ENCODE measurements at regions not wholly inside any gene's neighbourhood (a gene's known extent, or its start where the extent isn't known, plus 50 kb on each side); places are given as distances from the start of the nearest gene placed in this dataset.

DNA sequence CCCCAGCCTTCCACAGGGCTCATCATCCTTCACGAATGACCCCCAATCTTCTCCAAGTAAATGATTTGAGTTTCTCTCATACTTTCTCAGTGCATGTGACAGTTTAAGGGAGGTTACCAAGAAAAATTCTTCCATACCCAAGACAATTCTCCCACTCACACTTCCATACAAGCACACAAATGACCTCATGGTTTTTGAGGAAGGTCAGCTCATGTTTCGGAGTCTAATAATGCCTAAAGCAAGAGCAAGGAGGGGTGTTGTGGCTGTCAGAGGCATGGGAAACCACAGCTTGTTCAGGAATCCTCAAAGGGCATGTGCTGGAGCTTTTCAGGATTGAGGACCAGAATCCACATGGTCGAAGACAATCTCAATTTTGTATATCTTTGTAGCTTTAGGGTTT is 279.0 kb downstream of the MAFB start:
- no peak overlapping the region for H3K4me2 ChIP-seq (replicated peaks; ENCODE audit: extremely low read depth, low read length, poor library complexity, severe bottlenecking)
- peaks cover 14 to 43% of the 10 kb centered on the region in 2 donors for H3K27me3 ChIP-seq (ENCODE audit: control insufficient read depth in 2 of 2, insufficient read depth in 2 of 2, low read length in 2 of 2)
- no peaks in the 10 kb centered on the region for H3K4me1 ChIP-seq (ENCODE audit: control insufficient read depth in 1 of 2, insufficient read depth in 2 of 2, low read length in 2 of 2)
- H3K4me1 Mint-ChIP-seq = no peaks in the 10 kb centered on the region
- no peaks in the 10 kb centered on the region for H3K36me3 ChIP-seq (replicated peaks in 1 of 2; ENCODE audit: control insufficient read depth in 1 of 2, insufficient read depth in 2 of 2, low read length in 2 of 2)
- intact Hi-C loops (cut with micrococcal nuclease) = no loop called here
- H2AFZ ChIP-seq (ENCODE audit: insufficient read depth, low read depth, low read length, poor library complexity, severe bottlenecking) = no peak overlapping the region
- peaks cover 7 to 22% (median 10%) of the 10 kb centered on the region in 3 donors for H3K27me3 Mint-ChIP-seq (ENCODE audit: low read depth in 3 of 3)
- WGBS (ENCODE audit: insufficient coverage) = no CpG with 5 or more reads among the region's 3 CpGs
- H3K36me3 Mint-ChIP-seq = no peaks in the 10 kb centered on the region
- H3K4me3 ChIP-seq (replicated peaks in 1 of 3; ENCODE audit: low read depth in 2 of 3, low read length in 3 of 3) = no peak overlapping the region
- H3K27ac Mint-ChIP-seq = no peak overlapping the region
- DNase-seq = no peak
- H3K4me3 Mint-ChIP-seq = no peak overlapping the region
- no peak overlapping the region for H3K9ac ChIP-seq (ENCODE audit: insufficient read depth, low read length, poor library complexity, severe bottlenecking)
- no peaks in the 10 kb centered on the region for H3K9me3 ChIP-seq (replicated peaks in 1 of 2; ENCODE audit: control insufficient read depth in 1 of 2, insufficient read depth in 1 of 2, low read length in 2 of 2)
- TF ChIP-seq CTCF (IDR thresholded peaks at IDR 0.05) = no peak
- H3K9me3 Mint-ChIP-seq = peaks cover 0 to 14% (median 2%) of the 10 kb centered on the region in 7 donors
- no peak overlapping the region for H3K27ac ChIP-seq (ENCODE audit: low read depth in 1 of 2, low read length in 2 of 2)
- no peaks in the 10 kb centered on the region for H4K20me1 ChIP-seq (ENCODE audit: insufficient read depth, low read length)
- no peaks in the 10 kb centered on the region for H3K79me2 ChIP-seq (ENCODE audit: insufficient read depth, low read length)

DNA sequence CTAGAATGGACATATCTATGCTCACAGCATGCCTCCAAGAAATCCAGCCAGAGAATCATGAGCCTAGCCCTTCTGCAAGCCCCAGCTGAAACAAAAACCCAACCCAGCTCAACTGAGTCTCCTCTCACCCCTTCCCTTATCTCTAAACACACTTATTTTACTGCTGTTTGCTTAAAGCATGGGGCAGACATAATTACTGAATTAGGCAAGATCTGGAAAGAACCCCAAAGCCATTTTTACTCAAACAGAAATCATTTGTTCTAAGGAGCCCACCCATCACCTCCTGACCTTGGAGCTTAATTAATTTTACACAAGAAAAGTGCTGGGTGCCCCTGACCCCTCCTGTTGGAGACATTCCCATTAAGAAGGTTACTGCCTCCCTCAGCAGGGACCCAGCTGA is 291.6 kb downstream of the MAFB start:
- Mint-ChIP-seq H3K4me3 (no peak overlapping the region), H3K27ac (no peak overlapping the region), H3K27me3 (ENCODE audit: low read depth in 3 of 3) (peaks cover 6 to 23% (median 23%) of the 10 kb centered on the region in 3 donors), H3K9me3 (peaks cover 4 to 22% (median 11%) of the 10 kb centered on the region in 7 donors), H3K4me1 (no peaks in the 10 kb centered on the region), H3K36me3 (peaks cover 0 to 1% of the 10 kb centered on the region in 2 donors)
- H4K20me1 ChIP-seq (ENCODE audit: insufficient read depth, low read length) = no peaks in the 10 kb centered on the region
- no peak overlapping the region for H3K4me3 ChIP-seq (replicated peaks in 1 of 3; ENCODE audit: low read depth in 2 of 3, low read length in 3 of 3)
- H3K79me2 ChIP-seq (ENCODE audit: insufficient read depth, low read length) = no peaks in the 10 kb centered on the region
- TF ChIP-seq CTCF (IDR thresholded peaks at IDR 0.05) = no peak
- H3K4me1 ChIP-seq (ENCODE audit: control insufficient read depth in 1 of 2, insufficient read depth in 2 of 2, low read length in 2 of 2) = no peaks in the 10 kb centered on the region
- intact Hi-C loops (cut with micrococcal nuclease) = no loop called here
- H3K27ac ChIP-seq (ENCODE audit: low read depth in 1 of 2, low read length in 2 of 2) = no peak overlapping the region
- no peaks in the 10 kb centered on the region for H3K36me3 ChIP-seq (replicated peaks in 1 of 2; ENCODE audit: control insufficient read depth in 1 of 2, insufficient read depth in 2 of 2, low read length in 2 of 2)
- DNase-seq = no peak
- H2AFZ ChIP-seq (ENCODE audit: insufficient read depth, low read depth, low read length, poor library complexity, severe bottlenecking) = no peak overlapping the region
- no peak overlapping the region for H3K9ac ChIP-seq (ENCODE audit: insufficient read depth, low read length, poor library complexity, severe bottlenecking)
- H3K4me2 ChIP-seq (replicated peaks; ENCODE audit: extremely low read depth, low read length, poor library complexity, severe bottlenecking) = no peak overlapping the region
- peaks cover 3 to 16% of the 10 kb centered on the region in 2 donors for H3K9me3 ChIP-seq (replicated peaks in 1 of 2; ENCODE audit: control insufficient read depth in 1 of 2, insufficient read depth in 1 of 2, low read length in 2 of 2)
- peaks cover 9 to 10% of the 10 kb centered on the region in 2 donors for H3K27me3 ChIP-seq (ENCODE audit: control insufficient read depth in 2 of 2, insufficient read depth in 2 of 2, low read length in 2 of 2)
